ENCODE measurements at regions not wholly inside any gene's neighbourhood (a gene's known extent, or its start where the extent isn't known, plus 50 kb on each side); places are given as distances from the start of the nearest gene placed in this dataset.

DNA sequence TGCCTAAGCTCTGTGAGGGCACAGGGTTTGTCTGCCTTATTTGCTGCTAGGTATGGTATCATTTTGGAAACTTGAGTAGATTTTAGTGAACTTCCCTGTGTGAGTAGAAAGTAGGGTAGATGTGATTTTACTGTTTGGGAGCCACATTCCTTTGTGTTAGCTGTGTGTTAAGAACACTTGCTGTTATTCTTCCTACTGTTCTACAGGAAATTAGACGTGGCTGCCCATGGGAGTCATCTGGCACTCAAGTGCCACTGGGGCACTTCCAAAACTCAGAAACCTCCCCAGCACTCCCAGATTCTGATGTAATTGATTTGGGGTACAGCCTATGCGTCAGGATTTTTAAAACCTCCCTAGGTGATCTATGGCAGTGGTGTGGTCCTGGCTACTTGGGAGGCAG, 369.9 kb upstream of the C2CD4B start:
- DNase-seq (ENCODE audit: unreplicated experiment) = no peak
- no peaks in the 10 kb centered on the region for H3K4me1 Mint-ChIP-seq (ENCODE audit: insufficient read depth, unreplicated experiment)
- POLR2A ChIA-PET = no interaction called here
- intact Hi-C loops (cut with micrococcal nuclease) = no loop called here
- TF ChIP-seq, protein P1, sequence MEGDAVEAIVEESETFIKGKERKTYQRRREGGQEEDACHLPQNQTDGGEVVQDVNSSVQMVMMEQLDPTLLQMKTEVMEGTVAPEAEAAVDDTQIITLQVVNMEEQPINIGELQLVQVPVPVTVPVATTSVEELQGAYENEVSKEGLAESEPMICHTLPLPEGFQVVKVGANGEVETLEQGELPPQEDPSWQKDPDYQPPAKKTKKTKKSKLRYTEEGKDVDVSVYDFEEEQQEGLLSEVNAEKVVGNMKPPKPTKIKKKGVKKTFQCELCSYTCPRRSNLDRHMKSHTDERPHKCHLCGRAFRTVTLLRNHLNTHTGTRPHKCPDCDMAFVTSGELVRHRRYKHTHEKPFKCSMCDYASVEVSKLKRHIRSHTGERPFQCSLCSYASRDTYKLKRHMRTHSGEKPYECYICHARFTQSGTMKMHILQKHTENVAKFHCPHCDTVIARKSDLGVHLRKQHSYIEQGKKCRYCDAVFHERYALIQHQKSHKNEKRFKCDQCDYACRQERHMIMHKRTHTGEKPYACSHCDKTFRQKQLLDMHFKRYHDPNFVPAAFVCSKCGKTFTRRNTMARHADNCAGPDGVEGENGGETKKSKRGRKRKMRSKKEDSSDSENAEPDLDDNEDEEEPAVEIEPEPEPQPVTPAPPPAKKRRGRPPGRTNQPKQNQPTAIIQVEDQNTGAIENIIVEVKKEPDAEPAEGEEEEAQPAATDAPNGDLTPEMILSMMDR (IDR thresholded peaks at IDR 0.05; ENCODE audit: unreplicated experiment) = no peak
- H3K36me3 Mint-ChIP-seq (ENCODE audit: insufficient read depth, unreplicated experiment) = no peaks in the 10 kb centered on the region
- no peaks in the 10 kb centered on the region for H3K27me3 Mint-ChIP-seq (ENCODE audit: insufficient read depth, unreplicated experiment)
- H3K4me3 Mint-ChIP-seq (ENCODE audit: unreplicated experiment) = no peak overlapping the region
- no TSS peak for BruUV-seq (replicated peaks)
- H3K9me3 Mint-ChIP-seq (ENCODE audit: unreplicated experiment) = no peaks in the 10 kb centered on the region
- no peak overlapping the region for H3K27ac Mint-ChIP-seq (ENCODE audit: low read depth, unreplicated experiment)
- CTCF ChIA-PET = interaction anchor here (0.9 kb wide), 1 partner anchor 14 kb away, joined by 3 read pairs; no protein-coding TSS in a partner anchor

DNA sequence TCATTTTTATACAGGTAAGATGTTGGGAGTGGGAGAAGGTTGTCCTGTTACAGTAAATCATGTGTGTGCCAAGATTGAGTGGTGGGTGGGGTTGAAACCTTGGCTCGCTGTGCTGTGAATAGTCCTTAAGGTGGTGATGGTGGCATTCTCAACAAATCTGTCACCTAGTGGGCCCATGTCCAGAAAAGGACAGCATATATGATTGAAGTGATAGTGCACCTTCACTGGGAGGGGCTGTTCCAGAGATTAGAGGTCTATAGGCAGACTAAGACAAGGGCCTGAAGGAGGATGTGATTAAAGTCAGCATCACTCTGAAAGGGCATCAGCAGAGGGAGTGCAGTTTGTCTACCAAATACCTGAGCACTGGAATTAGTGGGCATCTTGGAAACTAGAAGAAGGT, 374.2 kb upstream of the C2CD4B start:
- POLR2A ChIA-PET = no interaction called here
- no TSS peak for BruUV-seq (replicated peaks)
- Mint-ChIP-seq H3K4me1 (ENCODE audit: insufficient read depth, unreplicated experiment) (no peaks in the 10 kb centered on the region), H3K36me3 (ENCODE audit: insufficient read depth, unreplicated experiment) (no peaks in the 10 kb centered on the region), H3K27ac (ENCODE audit: low read depth, unreplicated experiment) (no peak overlapping the region), H3K27me3 (ENCODE audit: insufficient read depth, unreplicated experiment) (no peaks in the 10 kb centered on the region), H3K9me3 (ENCODE audit: unreplicated experiment) (no peaks in the 10 kb centered on the region), H3K4me3 (ENCODE audit: unreplicated experiment) (no peak overlapping the region)
- DNase-seq (ENCODE audit: unreplicated experiment) = no peak
- CTCF ChIA-PET = no interaction called here
- intact Hi-C loops (cut with micrococcal nuclease) = no loop called here
- TF ChIP-seq, protein P1 (IDR thresholded peaks at IDR 0.05; ENCODE audit: unreplicated experiment) = no peak

DNA sequence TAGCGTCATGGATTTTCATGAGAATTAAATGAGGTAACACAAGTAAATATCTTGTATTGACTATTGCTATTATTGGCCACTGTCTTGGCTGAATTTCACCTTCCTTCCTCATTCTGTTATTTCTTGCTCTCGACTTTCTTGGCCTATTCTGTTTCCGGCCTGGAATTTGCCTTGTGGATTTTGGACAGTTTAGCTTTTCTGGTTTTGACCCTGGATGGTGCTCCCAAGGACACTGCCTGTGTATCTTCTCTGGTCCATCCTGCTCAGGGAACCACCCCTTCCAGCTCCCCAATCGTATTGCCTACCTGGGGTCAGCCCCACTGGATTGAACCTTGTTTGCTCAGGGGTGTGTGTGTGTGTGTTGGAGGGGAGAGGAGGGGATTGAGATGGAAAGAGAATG, 376.2 kb upstream of the C2CD4B start:
- intact Hi-C loops (cut with micrococcal nuclease) = no loop called here
- TF ChIP-seq, protein P1 (IDR thresholded peaks at IDR 0.05; ENCODE audit: unreplicated experiment) = no peak
- Mint-ChIP-seq H3K9me3 (ENCODE audit: unreplicated experiment) (no peaks in the 10 kb centered on the region), H3K27me3 (ENCODE audit: insufficient read depth, unreplicated experiment) (no peaks in the 10 kb centered on the region), H3K4me3 (ENCODE audit: unreplicated experiment) (no peak overlapping the region), H3K4me1 (ENCODE audit: insufficient read depth, unreplicated experiment) (peaks cover 13% of the 10 kb centered on the region), H3K27ac (ENCODE audit: low read depth, unreplicated experiment) (no peak overlapping the region), H3K36me3 (ENCODE audit: insufficient read depth, unreplicated experiment) (no peaks in the 10 kb centered on the region)
- CTCF ChIA-PET = no interaction called here
- POLR2A ChIA-PET = no interaction called here
- no peak for DNase-seq (ENCODE audit: unreplicated experiment)
- BruUV-seq (replicated peaks) = no TSS peak

DNA sequence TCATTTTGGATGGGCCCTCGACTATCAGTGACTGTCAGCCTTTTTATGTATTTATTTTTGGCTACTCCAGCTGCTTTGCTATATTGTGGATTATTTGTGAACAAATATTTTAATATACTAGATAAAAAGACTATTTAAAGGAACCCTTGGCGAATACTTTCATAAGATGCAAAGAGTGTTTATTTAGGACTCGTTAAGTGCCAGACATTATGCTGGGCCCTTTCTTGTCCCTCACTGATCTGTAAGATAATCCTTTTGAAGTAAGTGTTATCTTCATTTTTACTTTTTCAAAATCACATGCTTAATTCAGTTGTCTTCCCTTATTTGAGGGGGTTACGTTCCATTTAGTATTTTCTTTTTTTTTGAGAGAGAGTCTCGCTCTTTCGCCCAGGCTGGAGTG, 376.8 kb upstream of the C2CD4B start:
- TF ChIP-seq, protein P1 (IDR thresholded peaks at IDR 0.05; ENCODE audit: unreplicated experiment) = no peak
- DNase-seq (ENCODE audit: unreplicated experiment) = no peak
- Mint-ChIP-seq H3K36me3 (ENCODE audit: insufficient read depth, unreplicated experiment) (no peaks in the 10 kb centered on the region), H3K27ac (ENCODE audit: low read depth, unreplicated experiment) (no peak overlapping the region), H3K4me3 (ENCODE audit: unreplicated experiment) (no peak overlapping the region), H3K9me3 (ENCODE audit: unreplicated experiment) (no peaks in the 10 kb centered on the region), H3K4me1 (ENCODE audit: insufficient read depth, unreplicated experiment) (peaks cover 13% of the 10 kb centered on the region), H3K27me3 (ENCODE audit: insufficient read depth, unreplicated experiment) (no peaks in the 10 kb centered on the region)
- BruUV-seq (replicated peaks) = no TSS peak
- POLR2A ChIA-PET = no interaction called here
- intact Hi-C loops (cut with micrococcal nuclease) = no loop called here
- CTCF ChIA-PET = no interaction called here
